GM23248 (cell line): ENCODE measurements at regions not wholly inside any gene's neighbourhood (a gene's known extent, or its start where the extent isn't known, plus 50 kb on each side); places are given as distances from the start of the nearest gene placed in this dataset.

Experiments
- DNase-seq: peaks from one replicate; pipeline ENCODE4 v3.0.0-alpha.2; 2015
- H2AFZ ChIP-seq: fragments of 200-600 bp; sonication (generic); 2 replicates; pipeline ENCODE4 v1.6.1; 2016; ENCODE audit warnings: antibody characterized with exemption
- H3F3A ChIP-seq: fragments of 200-600 bp; sonication (generic); 2 replicates; pipeline ENCODE4 v1.6.1; 2016; ENCODE audit warnings: mild to moderate bottlenecking, antibody characterized with exemption, mixed run types; ENCODE audit not compliant: insufficient read depth
- H3K27ac ChIP-seq: fragments of 200-600 bp; sonication (generic); 2 replicates; pipeline ENCODE4 v1.5.1; 2016; ENCODE audit warnings: mild to moderate bottlenecking
- H3K27me3 ChIP-seq: fragments of 200-600 bp; sonication (generic); replicated peaks from 2 replicates; pipeline ENCODE4 v1.6.1; 2016; ENCODE audit warnings: mild to moderate bottlenecking; ENCODE audit not compliant: insufficient read depth
- H3K36me3 ChIP-seq: fragments of 200-600 bp; sonication (generic); 2 replicates; pipeline ENCODE4 v1.6.1; 2016; ENCODE audit warnings: low read depth, mild to moderate bottlenecking
- H3K4me1 ChIP-seq: fragments of 200-600 bp; sonication (generic); 2 replicates; pipeline ENCODE4 v1.6.1; 2016; ENCODE audit warnings: mild to moderate bottlenecking; ENCODE audit not compliant: insufficient read depth
- H3K4me2 ChIP-seq: fragments of 200-600 bp; sonication (generic); one replicate; pipeline ENCODE4 v1.6.1; 2016; ENCODE audit warnings: mild to moderate bottlenecking; ENCODE audit not compliant: unreplicated experiment
- H3K4me3 ChIP-seq: fragments of 200-600 bp; sonication (generic); 2 replicates; pipeline ENCODE4 v1.5.1; 2016; ENCODE audit warnings: mild to moderate bottlenecking
- H3K79me2 ChIP-seq: fragments of 200-600 bp; sonication (generic); 2 replicates; pipeline ENCODE4 v1.6.1; 2016; ENCODE audit warnings: mild to moderate bottlenecking; ENCODE audit not compliant: insufficient read depth
- H3K9ac ChIP-seq: fragments of 200-600 bp; sonication (generic); 2 replicates; pipeline ENCODE4 v1.6.1; 2016; ENCODE audit warnings: mild to moderate bottlenecking
- H3K9me2 ChIP-seq: fragments of 200-600 bp; sonication (generic); 2 replicates; pipeline ENCODE4 v1.6.1; 2016; ENCODE audit warnings: mixed run types, mild to moderate bottlenecking, moderate library complexity; ENCODE audit not compliant: insufficient read depth
- H3K9me3 ChIP-seq: fragments of 200-600 bp; sonication (generic); one replicate; pipeline ENCODE4 v1.6.1; 2017; ENCODE audit warnings: low read depth
- H4K20me1 ChIP-seq: fragments of 200-600 bp; sonication (generic); 2 replicates; pipeline ENCODE4 v1.6.0; 2016; ENCODE audit not compliant: insufficient read depth
- EZH2 ChIP-seq: fragments of 200-600 bp; sonication (generic); IDR thresholded peaks from 2 replicates; pipeline ENCODE4 v1.6.1; 2018; ENCODE audit warnings: antibody characterized with exemption, mild to moderate bottlenecking; ENCODE audit not compliant: insufficient read depth, poor library complexity, severe bottlenecking
- EZH2phosphoT487 ChIP-seq: fragments of 200-600 bp; sonication (generic); IDR thresholded peaks from 2 replicates; pipeline ENCODE4 v1.6.1; 2018; ENCODE audit warnings: antibody characterized with exemption, moderate library complexity, mild to moderate bottlenecking, low read depth; ENCODE audit not compliant: insufficient read depth
- WGBS, 2 experiments: methylation state at CpG; one replicate each; pipeline ENCODE4 v1.1.6; 2015 to 2017; ENCODE audit warnings: low lambda C conversion rate in 2 of 2, low coverage in 1 of 2; ENCODE audit errors: missing lambda C conversion rate in 2 of 2; 5-methylcytosine and 5-hydroxymethylcytosine counted together
- in situ Hi-C: fragments of 300-500 bp; cut with MboI; formaldehyde crosslinking; loops from 2 replicates; pipeline ENCODE4 v1.15.0; 2020

DNA sequence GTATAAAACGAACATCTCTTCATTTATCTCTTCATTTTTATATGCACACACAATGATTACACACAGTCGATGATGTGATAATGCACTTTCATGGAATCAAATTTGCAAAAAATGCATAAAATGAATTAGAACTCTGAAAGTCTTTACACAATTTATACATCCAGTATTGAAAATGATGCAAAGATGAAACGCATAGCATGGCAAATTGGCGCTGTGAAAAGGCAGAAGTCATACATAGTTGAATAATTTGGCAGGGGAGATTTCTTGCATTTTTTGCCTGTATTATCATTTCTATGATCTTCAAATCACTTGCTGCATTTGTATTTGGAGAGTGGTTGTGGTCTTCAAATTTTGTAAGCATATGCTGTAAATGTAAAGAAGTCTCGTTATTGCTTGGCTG is 150.7 kb upstream of the LGALSL start:
- no peaks in the 10 kb centered on the region for H3K79me2 ChIP-seq
- H3K9me3 ChIP-seq = no peaks in the 10 kb centered on the region
- DNase-seq = no peak
- no peak overlapping the region for H3K27ac ChIP-seq
- no peaks in the 10 kb centered on the region for H3F3A ChIP-seq
- no peaks in the 10 kb centered on the region for H4K20me1 ChIP-seq
- no peak overlapping the region for H3K9ac ChIP-seq
- H3K4me3 ChIP-seq = no peak overlapping the region
- peaks cover 7% of the 10 kb centered on the region for H3K27me3 ChIP-seq
- in situ Hi-C loops = no loop called here
- no peak overlapping the region for H2AFZ ChIP-seq
- 66 to 72% methylated on average over 5 of the region's 5 CpGs for WGBS, 2 experiments
- TF ChIP-seq EZH2phosphoT487 (no peak), EZH2 (no peak)
- no peaks in the 10 kb centered on the region for H3K4me1 ChIP-seq
- no peaks in the 10 kb centered on the region for H3K36me3 ChIP-seq
- H3K9me2 ChIP-seq = no peaks in the 10 kb centered on the region
- H3K4me2 ChIP-seq = no peak overlapping the region

DNA sequence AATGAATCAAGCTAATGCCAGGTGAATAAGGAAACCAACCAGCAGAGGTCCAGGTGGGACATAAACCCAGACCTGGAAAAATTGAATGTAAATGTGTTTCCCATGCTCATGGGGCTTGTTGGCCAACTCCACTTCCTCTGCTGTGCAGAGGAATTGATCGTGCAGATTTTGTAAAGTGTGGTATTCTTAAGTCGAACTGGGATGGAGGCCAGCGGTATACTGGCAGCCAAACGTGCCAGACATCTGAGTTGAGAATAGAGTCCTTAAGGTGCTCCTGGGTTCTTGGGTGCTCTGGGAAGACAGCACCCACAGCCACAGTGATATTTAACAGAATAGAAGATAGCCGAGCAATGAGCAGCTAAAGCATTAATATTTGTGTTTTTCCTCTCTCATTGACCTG is 146.5 kb upstream of the LGALSL start:
- Histone ChIP-seq H3K27me3 (peaks cover 7% of the 10 kb centered on the region; the same call in 1 of the 2 replicates), H3K79me2 (no peaks in the 10 kb centered on the region), H3F3A (no peaks in the 10 kb centered on the region), H3K27ac (no peak overlapping the region), H3K36me3 (no peaks in the 10 kb centered on the region), H3K4me2 (no peak overlapping the region), H3K4me1 (peaks cover 9% of the 10 kb centered on the region), H2AFZ (no peak overlapping the region), H3K9me2 (no peaks in the 10 kb centered on the region), H3K9me3 (no peaks in the 10 kb centered on the region), H3K9ac (no peak overlapping the region), H4K20me1 (no peaks in the 10 kb centered on the region), H3K4me3 (no peak overlapping the region)
- DNase-seq = no peak
- in situ Hi-C loops = no loop called here
- 60 to 61% methylated on average over 5 of the region's 5 CpGs for WGBS, 2 experiments
- no peak for TF ChIP-seq EZH2phosphoT487
- TF ChIP-seq EZH2 = no peak

DNA sequence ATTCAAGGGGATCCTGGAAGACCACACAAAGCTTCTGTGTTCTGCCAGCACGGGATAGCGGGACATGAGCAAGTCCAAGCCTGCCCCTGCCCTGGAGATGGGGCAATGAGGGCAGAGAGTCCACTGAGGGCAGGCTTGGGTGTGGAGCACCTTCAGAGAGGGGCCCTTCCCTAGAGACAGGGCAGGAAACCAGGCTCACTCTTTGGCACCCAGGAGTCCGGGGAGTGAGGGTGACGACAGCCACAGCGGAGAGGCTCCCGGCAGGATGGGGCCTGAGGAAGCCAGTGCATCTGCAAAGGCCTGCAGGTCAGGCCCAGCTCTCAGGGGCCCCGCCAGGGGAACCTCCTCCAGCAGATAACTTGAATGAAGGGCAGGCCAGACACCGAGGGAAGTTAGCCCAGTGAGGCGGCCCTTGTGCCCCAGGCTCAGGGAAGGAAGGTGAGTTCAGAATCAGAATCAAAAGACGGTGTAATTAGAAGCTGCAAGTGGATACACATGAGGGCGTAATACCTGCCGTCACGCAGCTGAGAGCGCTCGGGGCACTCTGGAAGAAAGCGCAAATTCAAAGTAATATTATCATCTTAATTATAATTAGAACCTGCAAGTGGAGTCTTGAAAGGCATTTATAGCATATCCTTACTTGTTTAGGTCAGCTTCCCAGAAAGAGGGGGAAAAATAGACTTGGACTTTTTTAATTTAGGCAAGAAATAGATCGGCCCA is 142.6 kb upstream of the LGALSL start:
- Histone ChIP-seq H3K4me1 (peaks cover 14% of the 10 kb centered on the region), H3K9ac (peak overlapping the region; percentile 69), H3K27ac (peak overlapping the region; percentile 77), H3K9me3 (no peaks in the 10 kb centered on the region), H3K79me2 (no peaks in the 10 kb centered on the region), H3K4me2 (peak overlapping the region; percentile 90), H3K9me2 (no peaks in the 10 kb centered on the region), H4K20me1 (no peaks in the 10 kb centered on the region), H2AFZ (peak overlapping the region; percentile 84), H3K4me3 (peak overlapping the region; percentile 63), H3K27me3 (peaks cover 20% of the 10 kb centered on the region; the same call in 1 of the 2 replicates), H3F3A (0 out of 2 replicates have a peak, but pooled peaks cover 3% of the 10 kb centered on the region), H3K36me3 (no peaks in the 10 kb centered on the region)
- DNase-seq = no peak
- WGBS, 2 experiments = 95% methylated on average over 17 of the region's 17 CpGs
- no peak for TF ChIP-seq EZH2phosphoT487
- TF ChIP-seq EZH2 = no peak
- in situ Hi-C loops = no loop called here

DNA sequence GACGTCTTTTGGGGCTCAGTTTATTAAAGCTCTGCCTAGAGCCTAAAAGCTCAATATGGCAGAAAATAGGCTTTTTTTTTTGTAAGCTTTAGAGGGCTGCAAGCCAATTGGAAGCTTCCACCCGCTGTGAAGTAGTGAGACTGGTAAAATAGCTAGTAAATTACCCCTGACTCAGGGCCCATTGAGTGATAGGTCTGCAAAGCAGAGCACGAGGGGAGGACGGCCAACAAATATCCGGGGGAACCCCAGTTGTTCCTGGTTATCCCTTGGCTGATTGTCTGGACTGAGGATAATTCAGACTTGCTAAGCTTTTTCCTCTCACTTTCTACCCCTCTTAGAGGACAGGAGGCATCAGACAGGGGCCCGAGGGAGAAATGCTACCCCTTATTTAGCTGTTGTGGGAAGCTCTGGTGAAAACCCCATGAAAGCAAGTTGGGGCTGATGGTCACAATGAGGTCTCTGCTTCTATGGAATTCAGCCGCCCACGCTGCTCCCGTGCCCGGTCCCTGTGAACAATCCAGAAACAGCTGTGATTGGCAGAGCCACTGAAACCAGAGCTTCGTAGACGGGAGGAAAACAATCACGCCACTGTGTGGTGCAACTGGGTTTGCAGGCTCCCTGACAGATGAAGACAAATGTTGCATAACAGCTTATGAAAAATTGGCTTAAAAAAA is 141.9 kb upstream of the LGALSL start:
- Histone ChIP-seq H3K4me3 (peak overlapping the region; percentile 63), H4K20me1 (no peaks in the 10 kb centered on the region), H3K9me2 (no peaks in the 10 kb centered on the region), H3K4me2 (peak overlapping the region; percentile 90), H3K79me2 (no peaks in the 10 kb centered on the region), H2AFZ (peak overlapping the region; percentile 84), H3K4me1 (peaks cover 14% of the 10 kb centered on the region), H3F3A (0 out of 2 replicates have a peak, but pooled peaks cover 3% of the 10 kb centered on the region), H3K9ac (peak overlapping the region; percentile 69), H3K27me3 (peaks cover 23% of the 10 kb centered on the region; the same call in 1 of the 2 replicates), H3K36me3 (no peaks in the 10 kb centered on the region), H3K9me3 (no peaks in the 10 kb centered on the region), H3K27ac (peak overlapping the region; percentile 77)
- in situ Hi-C loops = no loop called here
- 2 to 3% methylated on average over 13 of the region's 13 CpGs for WGBS, 2 experiments
- peak; percentile 97 for DNase-seq
- TF ChIP-seq EZH2 = no peak
- TF ChIP-seq EZH2phosphoT487 = no peak
